ENCODE measurements at regions not wholly inside any gene's neighbourhood (a gene's known extent, or its start where the extent isn't known, plus 50 kb on each side); places are given as distances from the start of the nearest gene placed in this dataset.
A peak's percentile ranks its signal among the peaks of the same experiment; 100 is the strongest.
"Not testable (repeated sequence)": the region's sequence is repeated elsewhere in the genome, so short reads cannot be mapped to it uniquely, and the experiment has no call there.

- no peak for DNase-seq
These were observed 123.9 kb upstream of the CDK13 start for GRCh38 chr7:39826166-39826565.

GRCh38 chr7:39827571-39827970, 122.5 kb upstream of the CDK13 start:
- DNase-seq, result peak; percentile 8

GRCh38 chr7:39829028-39829427, 121.0 kb upstream of the CDK13 start:
- DNase-seq, result no peak

GRCh38 chr7:39832519-39833085, 117.5 kb upstream of the CDK13 start:
- no peak for DNase-seq

- DNase-seq, result peak; percentile 63
These were observed 116.8 kb upstream of the CDK13 start for GRCh38 chr7:39833180-39833799.

- DNase-seq, result not testable (repeated sequence)
These were observed 116.0 kb upstream of the CDK13 start for GRCh38 chr7:39833865-39834634.

GRCh38 chr7:39838326-39838725, 111.7 kb upstream of the CDK13 start:
- peak; percentile 96 for DNase-seq

- DNase-seq, result no peak
These were observed 105.0 kb upstream of the CDK13 start for GRCh38 chr7:39845006-39845405.

- DNase-seq, result no peak
These were observed 102.8 kb upstream of the CDK13 start for GRCh38 chr7:39847227-39847626.

GRCh38 chr7:39851466-39852045, 98.5 kb upstream of the CDK13 start:
- no peak for DNase-seq

GRCh38 chr7:39854616-39855324, 95.3 kb upstream of the CDK13 start:
- not testable (repeated sequence) for DNase-seq

GRCh38 chr7:39855325-39855674, 94.8 kb upstream of the CDK13 start:
- no peak for DNase-seq

GRCh38 chr7:39863675-39864322, 86.3 kb upstream of the CDK13 start:
- peak; percentile 7 for DNase-seq

- not testable (repeated sequence) for DNase-seq
These were observed 80.1 kb upstream of the CDK13 start for GRCh38 chr7:39869888-39870522.

GRCh38 chr7:39871610-39872009, 78.4 kb upstream of the CDK13 start:
- not testable (repeated sequence) for DNase-seq

- no peak for DNase-seq
These were observed 69.5 kb upstream of the CDK13 start for GRCh38 chr7:39880556-39880955.

- DNase-seq, result no peak
These were observed 67.8 kb upstream of the CDK13 start for GRCh38 chr7:39882148-39882784.

- no peak for DNase-seq
These were observed 66.2 kb upstream of the CDK13 start for GRCh38 chr7:39883812-39884390.

- DNase-seq, result no peak
These were observed 61.7 kb upstream of the CDK13 start for GRCh38 chr7:39888171-39888853.

- no peak for DNase-seq
These were observed 59.6 kb upstream of the CDK13 start for GRCh38 chr7:39890411-39890810.

- DNase-seq, result no peak
These were observed 58.2 kb upstream of the CDK13 start for GRCh38 chr7:39891894-39892293.
